Right renal cortex interstitium (tissue), 3 donors: ENCODE measurements at regions not wholly inside any gene's neighbourhood (a gene's known extent, or its start where the extent isn't known, plus 50 kb on each side); places are given as distances from the start of the nearest gene placed in this dataset.

Source experiments
- DNase-seq, 3 donors: peaks; one replicate each; pipeline ENCODE4 v3.0.0-alpha.2; 2013; ENCODE audit warnings: low read depth in 3 of 3, low spot score in 2 of 3

- DNase-seq: no peak
These were observed 92.4 kb upstream of the TMEM45B start for GRCh38 chr11:129723146-129723760.

- no peak for DNase-seq
These were observed 91.9 kb upstream of the TMEM45B start for GRCh38 chr11:129723761-129724162.

- DNase-seq: no peak
These were observed 90.8 kb upstream of the TMEM45B start for GRCh38 chr11:129724866-129725265.

GRCh38 chr11:129726179-129726578 lies 89.5 kb upstream of the TMEM45B start:
- no peak for DNase-seq

GRCh38 chr11:129728581-129728980 lies 87.1 kb upstream of the TMEM45B start:
- DNase-seq: peak in 2 of 3 donors; percentile 37 to 47

GRCh38 chr11:129729216-129729615 lies 86.4 kb upstream of the TMEM45B start:
- no peak for DNase-seq

- no peak for DNase-seq
These were observed 85.8 kb upstream of the TMEM45B start for GRCh38 chr11:129729823-129730222.

- no peak for DNase-seq
These were observed 84.3 kb upstream of the TMEM45B start for GRCh38 chr11:129731316-129731715.

GRCh38 chr11:129732941-129733340 lies 82.7 kb upstream of the TMEM45B start:
- no peak for DNase-seq

- no peak for DNase-seq
These were observed 82.3 kb upstream of the TMEM45B start for GRCh38 chr11:129733384-129733783.

- DNase-seq: no peak
These were observed 81.7 kb upstream of the TMEM45B start for GRCh38 chr11:129733981-129734380.

- DNase-seq: no peak
These were observed 81.0 kb upstream of the TMEM45B start for GRCh38 chr11:129734654-129735053.

GRCh38 chr11:129737831-129738230 lies 77.8 kb upstream of the TMEM45B start:
- DNase-seq: no peak

GRCh38 chr11:129738242-129738641 lies 77.4 kb upstream of the TMEM45B start:
- DNase-seq: no peak

- no peak for DNase-seq
These were observed 76.3 kb upstream of the TMEM45B start for GRCh38 chr11:129739339-129739738.

GRCh38 chr11:129740125-129740719 lies 75.4 kb upstream of the TMEM45B start:
- no peak for DNase-seq

- DNase-seq: no peak
These were observed 72.4 kb upstream of the TMEM45B start for GRCh38 chr11:129743112-129743815.

- DNase-seq: no peak
These were observed 68.6 kb upstream of the TMEM45B start for GRCh38 chr11:129747071-129747470.

- DNase-seq: no peak
These were observed 66.5 kb upstream of the TMEM45B start for GRCh38 chr11:129749141-129749540.

- DNase-seq: peak; percentile 39 to 60 (median 54)
These were observed 65.0 kb upstream of the TMEM45B start for GRCh38 chr11:129750343-129751292.

GRCh38 chr11:129751511-129751910 lies 64.1 kb upstream of the TMEM45B start:
- DNase-seq: no peak
